Activated CD8-positive, alpha-beta memory T cell treated with anti-CD3 and anti-CD28 coated beads, Interleukin-2, amount 10 ng/mL, durations not matched to agents 7 days and 5 days (primary cell): ENCODE measurements at regions not wholly inside any gene's neighbourhood (a gene's known extent, or its start where the extent isn't known, plus 50 kb on each side); places are given as distances from the start of the nearest gene placed in this dataset.

ENCODE experiments used
- ATAC-seq: fragments of 150-1000 bp; cut with Tn5 transposase; one replicate; pipeline ENCODE4 v1.10.0; 2021; ENCODE audit warnings: moderate library complexity
- CTCF ChIA-PET: fragments of 350-600 bp; sonication (Branson Sonifier 250); formaldehyde crosslinking; loops from one replicate; lab custom pipeline; 2021; ENCODE audit warnings: antibody characterized with exemption; lab: Charles Lee
- DNase-seq: peaks from one replicate; pipeline ENCODE4 v3.0.0-alpha.2; 2020
- H3K27ac Mint-ChIP-seq: one replicate; pipeline ENCODE4 v1.8.0; 2021; ENCODE audit warnings: mild to moderate bottlenecking, mixed read lengths
- H3K27me3 Mint-ChIP-seq: one replicate; pipeline ENCODE4 v1.8.0; 2021; ENCODE audit warnings: mixed read lengths
- H3K36me3 Mint-ChIP-seq: one replicate; pipeline ENCODE4 v1.8.0; 2021; ENCODE audit warnings: mild to moderate bottlenecking, mixed read lengths
- H3K4me1 Mint-ChIP-seq: one replicate; pipeline ENCODE4 v1.8.0; 2021; ENCODE audit warnings: mixed read lengths
- H3K4me3 Mint-ChIP-seq: one replicate; pipeline ENCODE4 v1.8.0; 2021; ENCODE audit warnings: mild to moderate bottlenecking, moderate library complexity, mixed read lengths
- H3K9me3 Mint-ChIP-seq: one replicate; pipeline ENCODE4 v1.8.0; 2022; ENCODE audit warnings: low read depth, mixed read lengths

DNA sequence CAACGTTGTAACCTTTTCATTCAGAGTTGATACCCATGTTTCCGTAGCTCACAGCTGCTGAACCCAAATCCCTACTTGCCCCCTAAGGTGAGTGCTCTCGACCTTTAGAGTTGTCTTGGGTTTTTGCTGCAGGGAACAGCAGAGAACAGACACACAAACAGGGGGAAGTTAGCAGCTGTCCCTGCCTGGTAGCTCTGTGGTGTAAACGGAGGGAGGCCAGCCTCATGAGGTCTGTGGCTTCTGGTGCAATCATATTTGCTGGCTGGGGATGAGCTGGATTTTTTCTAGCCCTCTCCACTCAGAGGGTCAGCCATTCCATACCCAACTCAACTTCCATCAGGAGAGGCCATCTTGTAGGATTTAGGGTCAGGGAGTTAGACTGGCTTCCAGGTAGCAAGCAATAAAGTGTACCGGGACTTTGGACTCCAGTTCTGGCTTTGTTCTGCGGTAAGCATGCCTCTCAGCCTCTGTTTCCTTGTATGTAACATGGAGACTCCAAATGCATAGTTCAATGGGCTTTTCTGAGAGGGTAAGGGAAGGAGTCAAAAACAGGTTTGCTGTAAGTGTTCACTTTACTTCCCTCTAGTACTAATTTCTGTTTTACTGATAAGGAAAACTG is 218.9 kb downstream of the MID1IP1 start:
- no peaks in the 10 kb centered on the region for H3K36me3 Mint-ChIP-seq
- H3K27ac Mint-ChIP-seq, result no peak overlapping the region
- H3K4me1 Mint-ChIP-seq, result no peaks in the 10 kb centered on the region
- no peak for DNase-seq
- no peaks in the 10 kb centered on the region for H3K9me3 Mint-ChIP-seq
- CTCF ChIA-PET, result no interaction called here
- ATAC-seq, result no peak
- no peak overlapping the region for H3K4me3 Mint-ChIP-seq
- no peaks in the 10 kb centered on the region for H3K27me3 Mint-ChIP-seq

DNA sequence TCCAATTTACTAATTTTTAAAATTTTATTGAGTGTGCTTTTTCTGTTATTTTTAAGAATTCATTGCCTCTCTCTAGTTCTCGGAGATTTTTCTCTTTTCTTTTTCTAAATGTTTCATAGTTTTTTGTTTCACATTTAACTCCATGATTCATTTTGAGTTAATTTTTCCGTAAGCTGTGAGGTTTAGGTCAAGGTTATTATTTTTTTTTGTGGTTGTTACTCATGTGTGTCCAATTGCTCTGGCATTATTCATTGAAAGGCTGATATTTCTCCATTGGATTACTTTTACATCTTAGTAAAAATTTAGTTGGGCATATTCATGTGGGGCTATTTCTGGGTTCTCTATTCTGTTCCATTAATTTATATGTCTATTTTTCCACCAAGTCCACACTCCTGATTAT is 220.8 kb downstream of the MID1IP1 start:
- Mint-ChIP-seq H3K27ac (no peak overlapping the region), H3K4me1 (no peaks in the 10 kb centered on the region), H3K36me3 (no peaks in the 10 kb centered on the region), H3K27me3 (no peaks in the 10 kb centered on the region), H3K9me3 (no peaks in the 10 kb centered on the region), H3K4me3 (no peak overlapping the region)
- DNase-seq, result no peak
- CTCF ChIA-PET, result interaction anchor here (0.8 kb wide), 1 partner anchor 92 kb away, joined by 3 read pairs; no protein-coding TSS in a partner anchor
- ATAC-seq, result no peak

DNA sequence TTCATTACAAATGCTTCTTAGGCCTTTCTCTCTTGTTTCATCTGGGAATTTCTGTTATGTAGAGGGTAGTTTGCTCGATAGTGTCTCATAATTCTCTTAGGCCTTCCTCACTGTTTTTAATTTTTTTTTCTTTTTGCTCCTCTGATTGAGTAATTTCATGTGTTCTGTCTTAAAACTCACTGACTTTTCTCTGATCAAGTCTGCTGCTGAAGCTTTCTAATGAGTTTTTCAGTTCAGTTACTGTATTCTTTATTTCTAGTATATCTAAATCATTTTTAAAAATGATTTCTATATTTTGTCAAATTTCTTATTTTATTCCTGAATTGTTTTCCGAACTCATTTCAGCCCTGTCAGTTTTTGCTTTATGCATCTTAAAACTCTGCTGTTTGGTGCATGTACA is 228.0 kb downstream of the MID1IP1 start:
- no peak overlapping the region for H3K27ac Mint-ChIP-seq
- no peak for ATAC-seq
- CTCF ChIA-PET, result no interaction called here
- H3K9me3 Mint-ChIP-seq, result peaks cover 8% of the 10 kb centered on the region
- H3K4me3 Mint-ChIP-seq, result no peak overlapping the region
- H3K27me3 Mint-ChIP-seq, result no peaks in the 10 kb centered on the region
- no peaks in the 10 kb centered on the region for H3K36me3 Mint-ChIP-seq
- H3K4me1 Mint-ChIP-seq, result no peaks in the 10 kb centered on the region
- no peak for DNase-seq

DNA sequence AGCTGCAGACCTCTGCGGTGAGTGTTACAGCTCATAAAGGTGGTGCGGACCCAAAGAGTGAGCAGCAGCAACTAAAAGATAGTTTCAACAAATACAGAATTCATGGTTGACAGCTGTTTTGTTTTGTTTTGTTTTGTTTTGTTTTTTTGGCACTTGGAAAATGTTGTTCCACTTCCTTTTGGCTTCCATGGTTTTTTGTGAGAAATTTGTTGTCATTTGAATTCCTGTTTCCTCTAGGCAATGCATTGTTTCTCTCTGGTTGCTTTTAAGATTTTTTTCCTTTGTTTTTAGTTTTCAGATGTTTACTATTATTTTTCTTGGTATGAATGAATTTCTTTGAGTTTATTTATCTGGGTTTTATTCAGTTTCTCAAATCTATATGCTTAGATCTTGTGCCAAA is 229.4 kb downstream of the MID1IP1 start:
- no peaks in the 10 kb centered on the region for H3K27me3 Mint-ChIP-seq
- H3K4me1 Mint-ChIP-seq, result no peaks in the 10 kb centered on the region
- CTCF ChIA-PET, result no interaction called here
- H3K27ac Mint-ChIP-seq, result no peak overlapping the region
- no peaks in the 10 kb centered on the region for H3K36me3 Mint-ChIP-seq
- DNase-seq (no peak), ATAC-seq (no peak)
- peaks cover 8% of the 10 kb centered on the region for H3K9me3 Mint-ChIP-seq
- H3K4me3 Mint-ChIP-seq, result no peak overlapping the region

DNA sequence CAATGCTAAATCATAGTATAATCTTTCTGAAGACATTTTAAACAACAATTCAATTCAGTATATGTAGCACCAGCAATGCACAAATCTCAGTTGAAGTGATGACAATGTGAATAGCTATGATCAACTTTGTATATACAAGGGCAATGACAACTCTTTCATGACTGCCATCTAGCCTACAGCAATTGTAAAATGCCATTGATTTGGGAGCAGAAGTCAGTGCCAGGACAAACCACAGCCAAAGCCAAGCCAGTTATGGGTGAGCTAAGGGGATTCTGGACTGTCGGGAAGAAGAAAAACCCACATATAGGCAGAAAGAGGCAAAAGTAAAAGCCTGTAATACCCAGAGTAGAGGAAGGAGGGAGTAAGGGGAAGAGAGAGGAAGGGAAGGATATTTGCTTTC is 238.6 kb downstream of the MID1IP1 start:
- Mint-ChIP-seq H3K36me3 (peaks cover 1% of the 10 kb centered on the region), H3K27me3 (peaks cover 15% of the 10 kb centered on the region), H3K4me3 (no peak overlapping the region), H3K4me1 (no peaks in the 10 kb centered on the region), H3K9me3 (no peaks in the 10 kb centered on the region), H3K27ac (no peak overlapping the region)
- ATAC-seq, result no peak
- DNase-seq, result no peak
- CTCF ChIA-PET, result no interaction called here

DNA sequence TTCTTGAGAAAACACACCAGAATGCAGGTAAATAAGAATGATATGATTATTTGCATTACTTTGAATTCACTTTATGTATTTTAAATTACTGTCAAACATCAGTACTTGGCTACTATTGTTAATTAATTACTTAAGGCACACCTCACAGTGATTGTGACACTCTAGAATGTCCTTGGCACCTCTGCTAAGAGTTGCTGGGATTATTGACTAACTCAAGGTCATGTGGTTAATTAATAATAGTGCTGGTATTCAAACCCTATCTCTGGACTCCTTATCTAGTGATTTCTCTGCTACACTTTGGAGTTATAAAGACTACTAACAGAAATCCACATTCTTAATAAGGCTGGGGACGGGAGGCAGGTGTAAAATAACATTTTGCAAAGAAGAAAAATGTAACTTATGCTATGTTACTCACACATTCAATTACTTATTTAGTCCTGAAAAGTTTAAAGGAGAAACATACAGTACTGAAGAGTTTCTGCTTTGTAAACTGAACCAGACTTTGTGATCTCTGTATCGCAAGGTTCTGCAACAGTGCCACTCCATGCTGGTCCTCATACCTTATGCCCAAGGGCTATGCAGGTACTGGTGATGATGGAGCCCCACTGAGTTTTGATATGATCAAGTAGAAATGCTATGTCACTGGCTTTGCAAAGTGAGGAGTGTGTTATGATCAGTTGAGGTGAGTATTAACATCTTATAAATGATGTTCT is 242.7 kb downstream of the MID1IP1 start:
- peaks cover 8% of the 10 kb centered on the region for H3K27me3 Mint-ChIP-seq
- no peaks in the 10 kb centered on the region for H3K4me1 Mint-ChIP-seq
- no peak overlapping the region for H3K27ac Mint-ChIP-seq
- H3K9me3 Mint-ChIP-seq, result no peaks in the 10 kb centered on the region
- CTCF ChIA-PET, result no interaction called here
- ATAC-seq (no peak), DNase-seq (no peak)
- no peak overlapping the region for H3K4me3 Mint-ChIP-seq
- H3K36me3 Mint-ChIP-seq, result no peaks in the 10 kb centered on the region

DNA sequence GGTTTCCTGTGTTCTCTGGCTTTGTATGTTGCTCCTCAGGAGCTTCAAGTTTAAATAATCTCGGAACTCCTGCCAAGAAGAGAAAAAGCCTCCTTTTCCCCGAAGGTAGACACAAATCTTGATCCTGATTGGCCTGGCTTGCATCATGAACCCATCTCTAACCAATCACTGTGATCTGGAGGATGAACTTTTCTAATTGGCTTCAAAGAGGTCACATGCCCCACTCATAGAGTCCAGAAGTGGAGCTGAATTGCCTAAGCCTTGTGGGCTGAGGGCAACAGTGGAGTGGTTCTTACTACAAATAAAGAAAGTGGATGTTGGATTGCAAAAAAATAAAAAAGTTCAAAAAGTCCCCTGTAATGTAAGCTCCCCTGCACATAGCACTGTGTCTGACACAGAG is 245.9 kb downstream of the MID1IP1 start:
- CTCF ChIA-PET, result no interaction called here
- Mint-ChIP-seq H3K36me3 (no peaks in the 10 kb centered on the region), H3K27ac (no peak overlapping the region)

DNA sequence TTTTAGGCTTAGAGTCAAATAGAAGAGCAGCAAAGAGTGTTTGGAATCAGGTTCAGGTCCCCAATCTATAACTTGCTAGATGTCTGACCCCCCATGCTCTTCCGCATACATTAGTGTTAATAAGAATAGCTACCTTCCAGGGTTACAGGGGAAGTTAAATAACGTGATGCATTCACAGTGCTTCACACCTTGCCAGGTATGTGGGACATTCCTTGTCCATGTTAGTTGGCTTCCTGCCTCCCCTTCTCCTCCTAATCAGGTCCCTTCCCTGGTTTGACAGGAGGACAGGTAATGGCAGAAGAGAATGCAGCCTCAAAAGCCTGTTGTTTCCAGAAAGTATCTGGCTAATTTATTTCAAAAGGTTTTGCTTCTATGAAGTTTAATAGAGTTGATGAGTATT is 248.7 kb downstream of the MID1IP1 start:
- ATAC-seq, result no peak
- no peaks in the 10 kb centered on the region for H3K4me1 Mint-ChIP-seq
- CTCF ChIA-PET, result no interaction called here

More for the DNA sequence above, 245.9 kb downstream of the MID1IP1 start:
- Mint-ChIP-seq H3K4me1 (no peaks in the 10 kb centered on the region), H3K27me3 (peaks cover 3% of the 10 kb centered on the region), H3K4me3 (no peak overlapping the region), H3K9me3 (no peaks in the 10 kb centered on the region)
- DNase-seq (no peak), ATAC-seq (no peak)

DNA sequence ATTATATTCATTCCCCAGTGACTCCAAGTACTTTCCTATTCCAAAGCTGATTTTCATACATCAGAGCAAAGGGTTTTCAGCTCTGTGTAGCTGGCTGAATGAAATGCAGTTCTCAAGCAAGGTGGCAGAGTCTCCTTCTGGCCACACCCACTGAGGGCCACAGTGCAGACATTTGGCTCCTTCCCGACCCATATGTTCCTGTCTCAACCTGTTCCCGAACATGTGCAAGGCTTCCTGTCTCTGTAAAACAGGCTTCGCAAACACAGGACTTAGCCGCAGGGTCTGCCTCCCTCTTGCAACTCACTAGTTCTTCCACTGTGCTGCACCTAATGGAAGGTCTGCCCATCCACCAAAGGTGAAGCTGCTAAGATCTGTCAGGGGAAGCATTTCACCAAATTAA is 249.2 kb downstream of the MID1IP1 start:
- H3K4me1 Mint-ChIP-seq, result no peaks in the 10 kb centered on the region
- no peak overlapping the region for H3K4me3 Mint-ChIP-seq
- H3K9me3 Mint-ChIP-seq, result no peaks in the 10 kb centered on the region
- ATAC-seq, result no peak
- no peaks in the 10 kb centered on the region for H3K27me3 Mint-ChIP-seq
- CTCF ChIA-PET, result no interaction called here
- no peak overlapping the region for H3K27ac Mint-ChIP-seq
- no peak for DNase-seq
- H3K36me3 Mint-ChIP-seq, result no peaks in the 10 kb centered on the region

More for the DNA sequence above, 248.7 kb downstream of the MID1IP1 start:
- no peaks in the 10 kb centered on the region for H3K36me3 Mint-ChIP-seq
- no peak overlapping the region for H3K4me3 Mint-ChIP-seq
- no peaks in the 10 kb centered on the region for H3K27me3 Mint-ChIP-seq
- no peaks in the 10 kb centered on the region for H3K9me3 Mint-ChIP-seq
- H3K27ac Mint-ChIP-seq, result no peak overlapping the region
- DNase-seq, result no peak

DNA sequence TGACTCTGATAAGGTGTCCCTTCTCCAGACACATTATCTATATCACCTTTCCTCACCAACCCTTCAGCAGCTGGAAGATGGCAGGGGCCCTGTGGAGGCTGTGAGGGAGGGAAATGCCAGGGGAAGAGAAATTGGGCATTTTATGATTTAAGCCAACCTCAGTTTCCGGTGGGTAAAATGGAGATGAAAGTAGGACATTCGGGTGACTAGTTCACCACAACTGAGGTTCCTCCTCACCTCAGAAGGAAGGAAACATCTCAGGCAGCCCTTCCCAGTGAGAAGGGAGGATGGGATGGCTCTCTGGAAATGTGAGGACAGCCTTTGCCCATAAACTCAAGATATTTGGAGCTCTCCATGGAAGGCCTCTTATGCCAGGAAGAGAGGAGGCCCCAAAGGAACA is 251.5 kb downstream of the MID1IP1 start:
- DNase-seq, result no peak
- Mint-ChIP-seq H3K4me1 (no peaks in the 10 kb centered on the region), H3K9me3 (no peaks in the 10 kb centered on the region), H3K27me3 (no peaks in the 10 kb centered on the region), H3K27ac (no peak overlapping the region), H3K4me3 (no peak overlapping the region), H3K36me3 (no peaks in the 10 kb centered on the region)
- CTCF ChIA-PET, result no interaction called here
- no peak for ATAC-seq

DNA sequence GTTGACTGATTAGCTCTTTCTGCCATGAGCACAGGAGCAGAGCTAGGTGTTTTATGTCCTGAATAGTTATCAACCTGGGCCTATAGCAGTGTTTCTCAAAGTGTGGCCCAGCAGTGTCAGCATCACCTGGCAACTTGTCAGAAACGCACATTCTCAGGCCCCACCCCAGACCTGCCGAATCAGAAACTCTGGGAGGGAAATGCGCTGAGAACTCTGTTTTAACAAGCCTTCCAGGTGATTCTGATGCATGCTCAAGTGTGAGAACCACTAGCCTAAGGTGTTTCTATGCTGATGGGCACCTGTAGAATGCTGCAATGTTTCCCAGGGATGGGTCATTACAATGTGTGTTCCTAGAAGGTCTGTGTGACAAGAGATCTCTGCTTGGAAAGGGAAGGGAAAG is 257.5 kb downstream of the MID1IP1 start:
- H3K4me1 Mint-ChIP-seq, result peaks cover 4% of the 10 kb centered on the region
- no peaks in the 10 kb centered on the region for H3K36me3 Mint-ChIP-seq
- H3K27me3 Mint-ChIP-seq, result no peaks in the 10 kb centered on the region
- no peak overlapping the region for H3K27ac Mint-ChIP-seq
- no peak overlapping the region for H3K4me3 Mint-ChIP-seq
- CTCF ChIA-PET, result no interaction called here
- DNase-seq (no peak), ATAC-seq (no peak)
- H3K9me3 Mint-ChIP-seq, result peaks cover 4% of the 10 kb centered on the region

DNA sequence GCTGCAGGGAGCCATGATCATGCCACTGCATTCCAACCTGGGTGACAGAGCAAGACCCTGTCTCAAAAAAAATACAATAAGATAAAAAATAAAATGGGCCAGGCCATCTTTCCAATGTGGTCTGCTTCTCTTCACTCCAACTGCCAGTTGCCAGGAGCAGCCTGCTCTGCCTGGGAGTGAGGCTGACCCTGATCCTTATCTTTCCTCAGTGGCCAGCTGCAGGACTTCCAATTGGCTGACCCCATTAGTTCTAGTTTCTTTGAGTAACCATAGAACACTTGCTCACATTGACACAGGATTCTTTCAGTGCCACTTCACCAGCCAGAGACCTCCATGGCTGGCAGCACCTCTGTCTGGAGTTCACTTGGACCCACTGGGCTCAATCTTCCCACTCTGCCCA is 258.6 kb downstream of the MID1IP1 start:
- DNase-seq (no peak), ATAC-seq (no peak)
- Mint-ChIP-seq H3K9me3 (peaks cover 4% of the 10 kb centered on the region), H3K27me3 (no peaks in the 10 kb centered on the region), H3K4me3 (no peak overlapping the region), H3K4me1 (peaks cover 4% of the 10 kb centered on the region), H3K27ac (no peak overlapping the region), H3K36me3 (no peaks in the 10 kb centered on the region)
- CTCF ChIA-PET, result no interaction called here

DNA sequence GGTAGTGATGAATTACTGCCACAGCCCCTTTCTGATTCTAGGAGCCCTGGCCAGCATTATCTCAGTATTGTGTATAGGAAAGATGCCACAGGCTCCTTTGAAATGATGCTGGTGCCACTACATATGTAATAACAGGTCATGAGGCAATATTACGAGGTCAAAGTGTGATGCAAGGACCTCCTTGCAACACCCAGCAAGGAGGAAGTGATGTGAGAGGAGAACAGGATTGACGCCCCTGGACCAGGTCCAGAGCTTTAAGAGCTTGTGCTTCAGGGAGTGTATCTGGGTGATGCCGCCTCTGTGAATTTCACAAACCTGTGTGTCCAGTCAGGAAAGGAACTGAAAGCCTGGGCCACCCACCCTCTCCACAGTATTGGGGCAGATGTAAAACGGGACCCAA is 261.8 kb downstream of the MID1IP1 start:
- H3K36me3 Mint-ChIP-seq, result no peaks in the 10 kb centered on the region
- H3K27ac Mint-ChIP-seq, result no peak overlapping the region
- no peak for DNase-seq
- H3K27me3 Mint-ChIP-seq, result no peaks in the 10 kb centered on the region
- H3K4me3 Mint-ChIP-seq, result no peak overlapping the region
- peaks cover 4% of the 10 kb centered on the region for H3K4me1 Mint-ChIP-seq
- no peak for ATAC-seq
- CTCF ChIA-PET, result no interaction called here
- peaks cover 4% of the 10 kb centered on the region for H3K9me3 Mint-ChIP-seq

DNA sequence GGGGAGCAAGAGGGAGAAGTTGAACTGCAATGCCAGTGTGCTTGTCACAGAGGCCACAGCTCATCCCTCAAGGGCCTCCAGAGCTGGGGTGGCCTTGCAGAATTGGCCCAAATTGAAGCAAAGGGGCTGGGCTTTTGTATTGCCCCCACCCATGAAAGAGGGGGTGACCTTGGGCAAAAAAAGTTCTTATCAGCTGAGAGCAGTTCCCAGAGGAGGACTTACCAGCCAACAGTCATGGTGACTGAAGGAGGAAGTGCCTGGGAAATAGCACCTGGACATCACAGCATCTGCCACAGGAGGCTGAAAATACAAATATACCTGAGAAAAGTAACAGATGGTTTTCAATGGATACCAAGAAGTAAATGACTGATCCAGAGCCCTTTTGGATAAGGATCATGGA is 262.4 kb downstream of the MID1IP1 start:
- DNase-seq, result no peak
- no peak for ATAC-seq
- Mint-ChIP-seq H3K27me3 (no peaks in the 10 kb centered on the region), H3K36me3 (no peaks in the 10 kb centered on the region), H3K4me3 (no peak overlapping the region), H3K27ac (no peak overlapping the region), H3K9me3 (peaks cover 4% of the 10 kb centered on the region), H3K4me1 (peaks cover 4% of the 10 kb centered on the region)
- CTCF ChIA-PET, result no interaction called here
